H1 (cell line): ENCODE measurements at regions not wholly inside any gene's neighbourhood (a gene's known extent, or its start where the extent isn't known, plus 50 kb on each side); places are given as distances from the start of the nearest gene placed in this dataset.

ENCODE experiments used
- CTCF ChIA-PET: fragments of 300-600 bp; sonication (Branson Sonifier 250); formaldehyde crosslinking; loops from one replicate; lab custom pipeline; 2021; ENCODE audit not compliant: partially characterized antibody; lab: Charles Lee
- POLR2A ChIA-PET: fragments of 300-600 bp; sonication (Branson Sonifier 250); formaldehyde crosslinking; loops from one replicate; lab custom pipeline; 2021; ENCODE audit warnings: inconsistent platforms; ENCODE audit not compliant: partially characterized antibody; lab: Charles Lee
- DNase-seq, 2 experiments: peaks; one replicate each; pipeline versions ENCODE4 v3.0.0 to v3.0.0-alpha.2; 2010 to 2022; ENCODE audit warnings: low spot score in 2 of 2, low read depth in 1 of 2, mixed read lengths in 1 of 2
- FAIRE-seq: peaks from 2 replicates; lab custom pipeline; 2011; peaks lifted over from hg19 to GRCh38; lab: Jason Lieb, UNC
- H2AFZ ChIP-seq: 2 replicates; pipeline ENCODE4 v1.8.1; 2012; ENCODE audit warnings: low read length, inconsistent platforms
- H2AK5ac ChIP-seq: 2 replicates; pipeline ENCODE4 v1.6.1; 2013; ENCODE audit warnings: low read depth, low read length
- H2BK120ac ChIP-seq: replicated peaks from 2 replicates; pipeline ENCODE3; 2013; ENCODE audit warnings: low read depth, low read length, inconsistent platforms
- H2BK12ac ChIP-seq: 2 replicates; pipeline ENCODE4 v1.6.1; 2013; ENCODE audit warnings: low read depth, low read length
- H2BK15ac ChIP-seq: 2 replicates; pipeline ENCODE4 v1.6.1; 2013; ENCODE audit warnings: low read length
- H2BK20ac ChIP-seq: 2 replicates; pipeline ENCODE4 v1.6.1; 2013; ENCODE audit warnings: low read length
- H2BK5ac ChIP-seq: 2 replicates; pipeline ENCODE4 v1.6.1; 2013; ENCODE audit warnings: low read depth, low read length
- H3K14ac ChIP-seq: 2 replicates; pipeline ENCODE4 v1.6.1; 2013; ENCODE audit warnings: inconsistent platforms; ENCODE audit not compliant: insufficient read length
- H3K18ac ChIP-seq: 2 replicates; pipeline ENCODE4 v1.6.1; 2013; ENCODE audit warnings: low read length; ENCODE audit errors: extremely low read depth
- H3K23ac ChIP-seq: 2 replicates; pipeline ENCODE4 v1.6.1; 2013; ENCODE audit warnings: inconsistent platforms; ENCODE audit not compliant: insufficient read length
- H3K23me2 ChIP-seq: 2 replicates; pipeline ENCODE4 v1.6.1; 2013; ENCODE audit warnings: low read depth, low read length
- H3K27ac ChIP-seq: 2 replicates; pipeline ENCODE4 v1.6.1; 2011; ENCODE audit warnings: low read depth, low read length, inconsistent platforms
- H3K27me3 ChIP-seq, 4 experiments: replicated peaks in 1 of 4; 1 replicate in 1 of 4; 2 replicates in 3 of 4; pipeline versions ENCODE4 v1.6.1 to v1.8.1; 2011 to 2013; ENCODE audit warnings: low read length in 3 of 4, mild to moderate bottlenecking in 3 of 4, inconsistent platforms in 2 of 4, mixed read lengths in 2 of 4, moderate library complexity in 1 of 4; ENCODE audit not compliant: control insufficient read depth in 3 of 4, insufficient read depth in 3 of 4; ENCODE audit errors: extremely low read depth in 1 of 4
- H3K36me3 ChIP-seq, 4 experiments: 2 replicates each; pipeline versions ENCODE4 v1.6.1 to v1.8.1; 2011 to 2013; ENCODE audit warnings: mild to moderate bottlenecking in 4 of 4, low read length in 3 of 4, moderate library complexity in 2 of 4, control low read depth in 1 of 4, inconsistent platforms in 1 of 4; ENCODE audit not compliant: insufficient read depth in 4 of 4, control insufficient read depth in 2 of 4
- H3K4ac ChIP-seq: replicated peaks from 2 replicates; pipeline ENCODE3; 2013; ENCODE audit warnings: low read length, low read depth, mixed read lengths, inconsistent platforms; ENCODE audit not compliant: insufficient read length
- H3K4me1 ChIP-seq, 4 experiments: replicated peaks in 1 of 4; 1 replicate in 1 of 4; 2 replicates in 3 of 4; pipeline versions ENCODE4 v1.6.1 to v1.8.1; 2011 to 2013; ENCODE audit warnings: low read length in 3 of 4, inconsistent platforms in 2 of 4, mixed read lengths in 1 of 4; ENCODE audit not compliant: insufficient read depth in 4 of 4, control insufficient read depth in 3 of 4
- H3K4me2 ChIP-seq, 2 experiments: 2 replicates each; pipeline versions ENCODE4 v1.6.1 to v1.8.1; 2011 to 2013; ENCODE audit warnings: low read depth in 2 of 2, low read length in 2 of 2, control low read depth in 1 of 2, inconsistent platforms in 1 of 2, mild to moderate bottlenecking in 1 of 2; ENCODE audit not compliant: insufficient read depth in 1 of 2
- H3K4me3 ChIP-seq, 4 experiments: fragments of 200-600, 300-600 bp in 1 of 4; sonication (generic), shearing (Covaris generic), sonication (Bioruptor Twin) in 1 of 4; 2 replicates each; pipeline versions ENCODE4 v1.5.1 to v1.8.1; 2011 to 2016; ENCODE audit warnings: low read length in 4 of 4, low read depth in 3 of 4, control low read depth in 2 of 4, inconsistent platforms in 2 of 4, mild to moderate bottlenecking in 2 of 4, mixed read lengths in 1 of 4, moderate library complexity in 1 of 4; ENCODE audit not compliant: insufficient read depth in 2 of 4; ENCODE audit errors: extremely low read depth in 1 of 4
- H3K56ac ChIP-seq: replicated peaks from 2 replicates; pipeline ENCODE3; 2013; ENCODE audit warnings: low read depth, mild to moderate bottlenecking, mixed read lengths, low read length, inconsistent platforms; ENCODE audit not compliant: insufficient read length
- H3K79me1 ChIP-seq: 2 replicates; pipeline ENCODE4 v1.6.1; 2013; ENCODE audit warnings: low read depth, low read length, control low read depth
- H3K79me2 ChIP-seq, 2 experiments: 2 replicates each; pipeline versions ENCODE4 v1.6.1 to v1.8.1; 2012 to 2013; ENCODE audit warnings: low read length in 2 of 2, mild to moderate bottlenecking in 2 of 2, inconsistent platforms in 1 of 2; ENCODE audit not compliant: insufficient read depth in 2 of 2, control insufficient read depth in 1 of 2
- H3K9ac ChIP-seq, 4 experiments: replicated peaks in 1 of 4; 1 replicate in 1 of 4; 2 replicates in 3 of 4; pipeline versions ENCODE4 v1.6.1 to v1.8.1; 2011 to 2013; ENCODE audit warnings: low read depth in 3 of 4, low read length in 3 of 4, control low read depth in 2 of 4, mild to moderate bottlenecking in 2 of 4, moderate library complexity in 2 of 4, inconsistent platforms in 1 of 4; ENCODE audit errors: extremely low read depth in 1 of 4
- H3K9me3 ChIP-seq, 2 experiments: 2 replicates each; pipeline versions ENCODE4 v1.6.1 to v1.8.1; 2012 to 2013; ENCODE audit warnings: mild to moderate bottlenecking in 2 of 2, moderate library complexity in 2 of 2, control low read depth in 1 of 2, inconsistent platforms in 1 of 2, low read depth in 1 of 2, low read length in 1 of 2, mixed read lengths in 1 of 2; ENCODE audit not compliant: insufficient read depth in 2 of 2
- H4K20me1 ChIP-seq, 2 experiments: replicated peaks in 1 of 2; 2 replicates each; pipeline versions ENCODE3 to v1.8.1; 2011 to 2013; ENCODE audit warnings: inconsistent platforms in 2 of 2, low read length in 2 of 2, mild to moderate bottlenecking in 1 of 2; ENCODE audit not compliant: insufficient read depth in 2 of 2, control insufficient read depth in 1 of 2
- H4K5ac ChIP-seq: 2 replicates; pipeline ENCODE4 v1.6.1; 2013; ENCODE audit warnings: low read length, low read depth, mixed read lengths, inconsistent platforms; ENCODE audit not compliant: insufficient read length
- H4K8ac ChIP-seq: 2 replicates; pipeline ENCODE4 v1.8.0; 2013; ENCODE audit warnings: mild to moderate bottlenecking, moderate library complexity, low read length, inconsistent platforms; ENCODE audit not compliant: insufficient read depth; ENCODE audit errors: extremely low read depth
- H4K91ac ChIP-seq: replicated peaks from 2 replicates; pipeline ENCODE3; 2013; ENCODE audit warnings: low read length, mixed read lengths, inconsistent platforms; ENCODE audit not compliant: insufficient read length
- ASH2L ChIP-seq: fragments of 200-600, 300-600 bp; sonication (generic); IDR thresholded peaks from one replicate; pipeline ENCODE4 v1.7.1; 2017; ENCODE audit warnings: low read length
- BACH1 ChIP-seq: IDR thresholded peaks from 2 replicates; pipeline ENCODE4 v1.6.1; 2012; ENCODE audit warnings: low read length, improper control_type of control experiment
- EGR1 ChIP-seq: IDR thresholded peaks from 2 replicates; pipeline ENCODE4 v1.6.1; 2011; ENCODE audit warnings: low read depth, low read length, borderline replicate concordance
- EZH2 ChIP-seq: fragments of 200-600 bp; sonication (generic); IDR thresholded peaks from 2 replicates; pipeline ENCODE4 v1.7.1; 2012; ENCODE audit warnings: low read depth, mild to moderate bottlenecking, moderate library complexity, low read length, inconsistent platforms; ENCODE audit not compliant: severe bottlenecking
- HDAC6 ChIP-seq: IDR thresholded peaks from one replicate; pipeline ENCODE4 v1.7.1; 2012; ENCODE audit warnings: low read depth, mild to moderate bottlenecking, inconsistent platforms, low read length, moderate library complexity
- KDM1A ChIP-seq: fragments of 200-600, 300-600 bp; sonication (generic); IDR thresholded peaks from 2 replicates; pipeline ENCODE4 v1.7.1; 2016; ENCODE audit warnings: mild to moderate bottlenecking, low read length, borderline replicate concordance
- KDM4A ChIP-seq: IDR thresholded peaks from one replicate; pipeline ENCODE4 v1.7.1; 2012; ENCODE audit warnings: low read depth, mild to moderate bottlenecking, moderate library complexity, low read length, inconsistent platforms; ENCODE audit not compliant: severe bottlenecking
- NRF1 ChIP-seq: IDR thresholded peaks from 2 replicates; pipeline ENCODE4 v1.6.1; 2011; ENCODE audit warnings: mild to moderate bottlenecking, low read depth, low read length, improper control_type of control experiment
- RBBP5 ChIP-seq: IDR thresholded peaks from 2 replicates; pipeline ENCODE4 v1.7.1; 2012; ENCODE audit warnings: low read depth, mild to moderate bottlenecking, inconsistent platforms, low read length, moderate library complexity, borderline replicate concordance
- SAP30 ChIP-seq: fragments of 300-600 bp; sonication (generic); IDR thresholded peaks from 2 replicates; pipeline ENCODE4 v1.7.1; 2012; ENCODE audit warnings: low read length, moderate library complexity, mild to moderate bottlenecking, inconsistent platforms; ENCODE audit not compliant: insufficient read depth, insufficient replicate concordance
- TBP ChIP-seq: IDR thresholded peaks from 2 replicates; pipeline ENCODE4 v1.6.1; 2011; ENCODE audit warnings: low read depth, low read length, improper control_type of control experiment
- WGBS, 2 experiments: shearing (Covaris generic) in 1 of 2; methylation state at CpG; one replicate each; pipeline versions ENCODE4 v1.1.6 to v1.1.7; 2013 to 2015; ENCODE audit warnings: low lambda C conversion rate in 2 of 2, mixed read lengths in 2 of 2, inconsistent platforms in 1 of 2, low coverage in 1 of 2, missing lambda C conversion rate in 1 of 2; ENCODE audit not compliant: insufficient replicate concordance in 2 of 2, insufficient coverage in 1 of 2, insufficient read length in 1 of 2; ENCODE audit errors: extremely low coverage in 1 of 2, missing lambda C conversion rate in 1 of 2; 5-methylcytosine and 5-hydroxymethylcytosine counted together
- TF ChIP-seq, protein P1 (sequence below): IDR thresholded peaks from 2 replicates; pipeline ENCODE4 v1.6.1; 2012; ENCODE audit warnings: inconsistent platforms
- TF ChIP-seq, protein P2 (sequence below): IDR thresholded peaks from 2 replicates; pipeline ENCODE4 v1.6.1; 2011; ENCODE audit warnings: low read depth, mild to moderate bottlenecking, low read length; ENCODE audit not compliant: insufficient read depth

- DNase-seq (no peak), FAIRE-seq (no peak)
- WGBS, 2 experiments = 67% methylated on average over 2 of the region's 2 CpGs; no CpG with 5 or more reads in 1 of the 2 experiments
- Histone ChIP-seq H3K4ac (no peak overlapping the region), H4K91ac (no peak overlapping the region), H3K14ac (no peak overlapping the region), H3K36me3 (no peaks in the 10 kb centered on the region), H3K56ac (no peak overlapping the region), H3K27me3 (no peaks in the 10 kb centered on the region), H3K9me3 (peaks cover 8 to 13% of the 10 kb centered on the region in 2 experiments; a peak in 3 of 4 replicates), H2BK15ac (no peak overlapping the region), H2BK12ac (no peak overlapping the region), H2BK5ac (no peak overlapping the region), H3K9ac (no peak overlapping the region), H3K4me2 (no peak overlapping the region), H3K27ac (no peak overlapping the region), H2AFZ (no peak overlapping the region), H4K20me1 (no peaks in the 10 kb centered on the region), H3K4me1 (peaks cover 0 to 2% (median 0%) of the 10 kb centered on the region in 4 experiments; a peak in 2 of 7 replicates), H3K4me3 (no peak overlapping the region), H3K23ac (no peak overlapping the region), H2AK5ac (no peak overlapping the region), H4K5ac (no peak overlapping the region), H3K79me1 (no peaks in the 10 kb centered on the region), H2BK20ac (no peak overlapping the region), H3K79me2 (no peaks in the 10 kb centered on the region), H2BK120ac (no peak overlapping the region), H4K8ac (no peak overlapping the region), H3K23me2 (no peaks in the 10 kb centered on the region), H3K18ac (no peak overlapping the region)
- CTCF ChIA-PET = interaction anchor here (0.8 kb wide), 1 partner anchor 12 kb away, joined by 3 read pairs; no protein-coding TSS in a partner anchor
- POLR2A ChIA-PET = no interaction called here
- no peak for TF ChIP-seq NRF1
- TF ChIP-seq, protein P1, sequence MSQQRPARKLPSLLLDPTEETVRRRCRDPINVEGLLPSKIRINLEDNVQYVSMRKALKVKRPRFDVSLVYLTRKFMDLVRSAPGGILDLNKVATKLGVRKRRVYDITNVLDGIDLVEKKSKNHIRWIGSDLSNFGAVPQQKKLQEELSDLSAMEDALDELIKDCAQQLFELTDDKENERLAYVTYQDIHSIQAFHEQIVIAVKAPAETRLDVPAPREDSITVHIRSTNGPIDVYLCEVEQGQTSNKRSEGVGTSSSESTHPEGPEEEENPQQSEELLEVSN = no peak
- no peak for TF ChIP-seq EZH2
- no peak for TF ChIP-seq KDM4A
- TF ChIP-seq, protein P2, sequence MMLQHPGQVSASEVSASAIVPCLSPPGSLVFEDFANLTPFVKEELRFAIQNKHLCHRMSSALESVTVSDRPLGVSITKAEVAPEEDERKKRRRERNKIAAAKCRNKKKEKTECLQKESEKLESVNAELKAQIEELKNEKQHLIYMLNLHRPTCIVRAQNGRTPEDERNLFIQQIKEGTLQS = no peak
- no peak for TF ChIP-seq BACH1
- no peak for TF ChIP-seq TBP
- TF ChIP-seq ASH2L = no peak
- TF ChIP-seq SAP30 = no peak
- no peak for TF ChIP-seq HDAC6
- TF ChIP-seq RBBP5 = no peak
- TF ChIP-seq KDM1A = no peak
- TF ChIP-seq EGR1 = no peak
These were observed 228.7 kb upstream of the SLC8A1 start for GRCh38 chr2:40680547-40680946.
